ENCODE measurements at regions not wholly inside any gene's neighbourhood (a gene's known extent, or its start where the extent isn't known, plus 50 kb on each side); places are given as distances from the start of the nearest gene placed in this dataset.

DNA sequence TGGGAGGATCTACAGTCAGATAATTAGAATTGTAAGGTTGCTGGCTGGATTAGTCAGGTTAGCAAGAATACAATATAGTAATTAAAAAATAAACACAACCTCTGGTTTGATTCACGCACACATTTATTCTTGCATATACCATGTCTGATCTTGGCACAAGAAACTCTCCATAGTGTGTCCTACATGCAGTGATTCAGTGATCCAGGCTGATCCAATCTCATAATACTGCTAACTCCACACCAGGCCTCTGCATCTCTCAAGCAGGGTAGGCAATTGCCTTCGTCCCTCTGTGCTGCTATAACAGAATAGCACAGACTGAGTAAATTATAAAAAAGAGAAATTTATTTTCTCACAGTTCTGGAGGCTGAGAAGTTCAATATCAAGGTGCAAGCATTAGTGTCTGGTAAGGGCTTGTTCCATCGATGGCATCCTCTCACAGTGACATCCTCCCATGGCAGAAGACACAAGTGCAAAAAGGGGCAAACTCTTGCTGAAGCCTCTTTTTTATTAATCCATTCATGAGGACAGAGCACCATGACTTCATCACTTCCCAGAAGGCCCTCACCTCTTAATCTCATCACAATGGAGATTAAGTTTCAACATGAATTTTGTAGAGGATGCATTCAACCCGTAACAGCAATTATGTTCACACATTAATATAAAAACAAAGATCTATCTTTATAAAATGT, 741.0 kb upstream of the NCAM2 start:
- TF ChIP-seq, protein P1, sequence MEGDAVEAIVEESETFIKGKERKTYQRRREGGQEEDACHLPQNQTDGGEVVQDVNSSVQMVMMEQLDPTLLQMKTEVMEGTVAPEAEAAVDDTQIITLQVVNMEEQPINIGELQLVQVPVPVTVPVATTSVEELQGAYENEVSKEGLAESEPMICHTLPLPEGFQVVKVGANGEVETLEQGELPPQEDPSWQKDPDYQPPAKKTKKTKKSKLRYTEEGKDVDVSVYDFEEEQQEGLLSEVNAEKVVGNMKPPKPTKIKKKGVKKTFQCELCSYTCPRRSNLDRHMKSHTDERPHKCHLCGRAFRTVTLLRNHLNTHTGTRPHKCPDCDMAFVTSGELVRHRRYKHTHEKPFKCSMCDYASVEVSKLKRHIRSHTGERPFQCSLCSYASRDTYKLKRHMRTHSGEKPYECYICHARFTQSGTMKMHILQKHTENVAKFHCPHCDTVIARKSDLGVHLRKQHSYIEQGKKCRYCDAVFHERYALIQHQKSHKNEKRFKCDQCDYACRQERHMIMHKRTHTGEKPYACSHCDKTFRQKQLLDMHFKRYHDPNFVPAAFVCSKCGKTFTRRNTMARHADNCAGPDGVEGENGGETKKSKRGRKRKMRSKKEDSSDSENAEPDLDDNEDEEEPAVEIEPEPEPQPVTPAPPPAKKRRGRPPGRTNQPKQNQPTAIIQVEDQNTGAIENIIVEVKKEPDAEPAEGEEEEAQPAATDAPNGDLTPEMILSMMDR (IDR thresholded peaks at IDR 0.05; ENCODE audit: low read depth, low read length): no peak
- TF ChIP-seq POLR2A (IDR thresholded peaks at IDR 0.05; ENCODE audit: extremely low read depth, insufficient read length) (no peak), MYC (IDR thresholded peaks at IDR 0.05; ENCODE audit: low read depth, low read length) (no peak)
- TF ChIP-seq, protein P2, sequence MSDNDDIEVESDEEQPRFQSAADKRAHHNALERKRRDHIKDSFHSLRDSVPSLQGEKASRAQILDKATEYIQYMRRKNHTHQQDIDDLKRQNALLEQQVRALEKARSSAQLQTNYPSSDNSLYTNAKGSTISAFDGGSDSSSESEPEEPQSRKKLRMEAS (IDR thresholded peaks at IDR 0.05; ENCODE audit: low read depth, low read length): no peak
